Thyroid gland (tissue), 4 donors: ENCODE measurements at regions not wholly inside any gene's neighbourhood (a gene's known extent, or its start where the extent isn't known, plus 50 kb on each side); places are given as distances from the start of the nearest gene placed in this dataset.

Experiments
- CTCF ChIP-seq, 6 experiments: fragments of 200-600 bp in 3 of 6; fragments of 450-650 bp in 3 of 6; sonication (generic) in 3 of 6; IDR thresholded peaks; one replicate each; pipeline ENCODE4 v1.5.1; 2016 to 2019; ENCODE audit warnings: antibody characterized with exemption in 6 of 6, mild to moderate bottlenecking in 2 of 6, inconsistent platforms in 1 of 6, moderate library complexity in 1 of 6
- POLR2A ChIP-seq, 2 donors: fragments of 450-650 bp; IDR thresholded peaks; one replicate each; pipeline ENCODE4 v1.6.1; 2017; ENCODE audit warnings: antibody characterized with exemption in 2 of 2, mild to moderate bottlenecking in 2 of 2, moderate library complexity in 1 of 2

GRCh38 chr13:80133631-80134261 is 207.2 kb downstream of the SPRY2 start:
- TF ChIP-seq CTCF (IDR thresholded peaks at IDR 0.05) (no peak), POLR2A (IDR thresholded peaks at IDR 0.05) (no peak)
